Ureter (tissue), 1 donor: ENCODE measurements at regions not wholly inside any gene's neighbourhood (a gene's known extent, or its start where the extent isn't known, plus 50 kb on each side); places are given as distances from the start of the nearest gene placed in this dataset.

Experiments used
- DNase-seq: peaks from one replicate; pipeline ENCODE4 v3.0.0-alpha.2; 2020; ENCODE audit warnings: low spot score
- donor health status: DM: yes; HTN: yes; CAD: no.

DNA sequence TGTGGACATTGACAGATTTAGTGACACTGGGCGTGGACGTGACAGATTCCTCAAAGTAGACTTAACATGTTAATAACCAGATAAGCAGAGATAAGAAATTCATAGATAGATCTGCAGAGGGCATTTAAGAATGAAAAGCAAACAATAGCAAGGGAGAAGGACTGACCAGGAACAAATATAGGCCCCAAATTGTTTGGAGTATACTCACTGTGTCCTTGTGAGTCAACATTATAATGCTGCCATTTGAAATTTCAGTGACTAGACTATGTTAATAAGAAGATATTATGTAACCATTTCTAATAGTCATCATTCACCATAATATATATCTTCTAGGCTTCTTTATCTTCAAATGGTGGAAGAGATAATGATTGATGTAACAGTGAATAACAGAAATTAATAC lies 78.1 kb upstream of the SLC38A11 start:
- DNase-seq, result no peak

DNA sequence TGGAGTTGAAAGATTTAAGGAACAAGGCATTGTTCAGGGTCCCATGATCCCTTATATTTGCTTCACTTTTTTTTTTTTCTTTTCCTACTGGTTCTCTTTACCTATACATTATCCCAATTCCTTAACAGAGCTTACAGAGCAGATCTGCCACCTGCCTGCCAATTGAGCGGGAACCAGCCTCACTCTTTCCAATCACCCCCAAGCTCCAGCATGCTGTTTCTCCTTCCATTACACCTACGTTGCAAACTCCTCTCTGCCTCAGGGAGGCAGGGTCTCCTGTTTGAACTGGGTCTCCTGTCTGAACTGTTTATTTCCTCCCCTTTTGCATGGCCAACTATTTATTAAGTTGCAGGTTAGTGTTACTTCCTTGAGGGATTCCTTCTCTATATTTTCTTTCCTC lies 77.2 kb upstream of the SLC38A11 start:
- no peak for DNase-seq

DNA sequence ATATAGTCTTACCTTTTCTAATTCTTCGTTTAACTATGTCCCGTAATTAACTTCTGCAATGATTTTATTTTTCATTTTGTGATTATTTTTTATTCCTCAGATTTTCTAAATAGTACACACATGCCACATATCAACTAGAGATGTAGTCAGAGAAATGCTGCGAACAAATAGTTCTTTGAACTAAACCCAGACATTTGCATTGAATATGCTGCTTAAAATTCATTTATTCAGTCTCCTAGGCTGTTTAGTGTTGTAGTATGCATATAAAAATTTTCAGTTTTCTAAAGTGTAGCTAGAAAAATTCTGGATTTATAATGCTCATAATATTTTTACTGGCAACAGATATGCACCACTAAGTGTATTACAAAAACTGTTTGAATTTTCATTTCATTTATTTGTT lies 68.9 kb upstream of the SLC38A11 start:
- DNase-seq, result no peak

DNA sequence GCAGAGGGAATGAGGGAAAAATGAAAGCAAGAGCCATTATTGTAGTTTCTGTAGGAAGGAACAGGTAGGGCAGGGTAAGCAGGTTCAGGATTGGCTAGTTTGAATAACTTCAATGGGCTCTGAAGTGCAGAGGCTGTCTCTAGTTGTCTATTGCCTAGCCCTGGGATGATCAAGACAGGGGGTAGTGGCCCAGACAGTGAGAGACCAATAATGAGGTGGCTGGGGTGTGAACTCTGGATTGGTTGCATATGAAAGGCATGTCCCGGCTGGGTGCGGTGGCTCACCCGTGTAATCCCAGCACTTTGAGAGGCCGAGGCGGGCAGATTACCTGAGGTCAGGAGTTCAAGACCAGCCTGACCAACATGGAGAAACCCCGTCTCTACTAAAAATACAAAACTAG lies 67.5 kb upstream of the SLC38A11 start:
- DNase-seq, result no peak

DNA sequence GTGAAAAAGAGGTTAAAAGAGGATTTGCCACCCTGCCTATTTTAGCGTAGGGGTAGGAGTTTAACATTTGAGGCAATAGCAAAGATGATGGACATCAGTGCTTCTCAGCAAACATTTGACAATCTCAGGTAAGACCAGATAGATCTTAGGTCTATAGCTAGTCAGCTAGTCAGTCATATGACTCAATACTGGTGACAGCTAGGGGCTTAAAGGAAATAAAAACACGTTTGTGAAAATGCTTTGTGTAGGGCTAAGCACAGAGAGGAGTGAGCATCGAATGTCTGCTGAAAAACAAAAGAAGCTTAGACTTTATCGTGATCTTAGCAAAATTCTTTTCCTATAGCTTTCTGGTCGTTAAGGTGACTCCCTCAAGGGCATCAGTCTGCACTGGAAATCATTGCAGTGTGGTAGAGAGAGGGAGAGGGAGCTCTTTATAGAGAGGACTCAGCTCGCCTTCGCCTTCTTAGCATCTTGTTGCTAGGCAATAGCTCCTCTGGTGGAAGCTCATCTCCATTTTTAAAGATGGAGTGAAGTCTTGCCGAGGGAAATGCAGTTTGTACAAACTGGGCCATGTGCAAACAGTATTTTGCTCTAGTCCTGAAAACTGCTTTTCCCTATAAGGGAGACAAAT lies 62.8 kb upstream of the SLC38A11 start:
- DNase-seq, result no peak

DNA sequence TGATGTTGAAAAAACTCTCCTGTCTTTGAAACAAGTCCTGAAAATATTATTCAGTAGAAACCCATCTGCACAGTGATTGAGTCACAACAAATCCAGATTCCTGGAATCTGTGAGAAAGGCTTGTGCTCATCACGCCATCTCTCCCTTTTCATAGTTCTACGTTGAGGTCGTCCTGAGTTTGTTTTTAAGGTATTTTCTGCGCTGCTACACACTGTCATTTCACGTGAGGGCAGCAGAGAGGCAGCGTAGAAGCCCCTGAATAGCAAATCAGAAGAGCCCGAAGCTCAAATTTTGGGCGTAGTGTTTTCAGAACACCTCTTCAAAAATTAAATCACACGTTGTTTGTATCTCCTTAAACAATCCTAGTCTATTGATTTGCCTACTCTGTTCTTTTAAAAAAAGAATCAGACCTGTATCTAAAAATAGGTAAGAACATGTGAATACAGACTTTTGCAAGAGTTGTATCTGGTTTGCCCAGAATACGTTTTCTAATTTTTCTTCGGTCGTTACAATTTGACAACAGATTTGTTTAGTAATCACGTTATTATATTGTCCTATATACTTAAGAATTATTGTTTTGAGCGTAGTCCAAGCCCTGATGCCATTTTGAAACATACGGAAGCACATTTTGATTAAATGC lies 61.6 kb upstream of the SLC38A11 start:
- no peak for DNase-seq

DNA sequence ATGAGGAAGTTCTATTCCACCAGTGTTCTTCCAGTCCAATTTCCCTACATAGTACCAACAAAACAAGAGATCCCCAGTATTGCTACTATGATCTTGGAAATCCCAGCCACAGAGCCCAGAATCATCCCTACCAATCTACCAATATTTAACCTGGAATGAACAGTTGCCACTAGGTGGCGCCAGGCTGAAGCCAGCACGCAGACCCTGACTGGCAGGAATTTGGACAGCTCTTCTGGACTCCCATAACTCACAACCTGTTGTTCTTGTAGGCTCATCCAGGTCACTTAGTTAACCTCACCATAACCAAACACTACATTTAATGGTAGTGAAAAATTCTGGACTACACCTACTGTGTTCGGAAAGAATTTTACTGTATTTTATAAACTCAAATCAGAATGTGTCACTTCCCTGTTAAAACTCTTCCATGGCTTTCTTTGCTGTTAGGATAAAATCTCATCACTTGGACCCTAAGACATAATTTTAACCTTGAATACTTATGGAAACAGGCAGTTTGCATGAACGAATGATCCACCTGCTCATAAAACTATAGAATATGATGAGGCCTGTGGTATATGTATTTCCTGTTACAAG lies 59.8 kb upstream of the SLC38A11 start:
- DNase-seq, result peak; percentile 59

DNA sequence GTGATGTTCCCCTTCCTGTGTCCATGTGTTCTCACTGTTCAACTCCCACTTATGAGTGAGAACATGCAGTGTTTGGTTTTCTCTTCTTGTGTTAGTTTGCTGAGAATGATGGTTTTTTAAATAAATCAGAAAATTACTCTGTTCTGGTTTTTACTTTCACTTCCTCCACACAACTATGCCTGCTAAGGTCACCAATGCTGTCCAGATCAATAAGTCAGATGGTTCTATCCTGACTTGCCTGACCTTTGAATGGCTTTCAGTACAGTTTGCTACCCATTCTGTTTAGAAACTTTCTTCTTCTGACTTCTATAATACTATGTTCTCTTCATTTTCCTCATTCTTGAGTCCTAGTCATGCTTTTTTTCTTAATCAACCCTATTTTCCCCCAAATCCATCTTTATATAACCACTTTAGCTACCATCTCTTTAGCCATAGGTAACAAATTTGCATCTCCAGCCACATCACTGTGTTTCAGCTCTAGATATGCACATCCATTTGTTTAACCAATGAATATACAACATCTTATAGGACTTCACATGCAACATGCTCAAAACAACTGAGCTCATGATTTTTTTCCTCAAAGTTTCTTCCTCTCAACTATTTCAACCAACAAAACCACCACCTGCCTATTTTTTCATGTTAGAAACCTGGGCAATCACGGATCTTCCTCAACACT lies 58.8 kb upstream of the SLC38A11 start:
- no peak for DNase-seq

DNA sequence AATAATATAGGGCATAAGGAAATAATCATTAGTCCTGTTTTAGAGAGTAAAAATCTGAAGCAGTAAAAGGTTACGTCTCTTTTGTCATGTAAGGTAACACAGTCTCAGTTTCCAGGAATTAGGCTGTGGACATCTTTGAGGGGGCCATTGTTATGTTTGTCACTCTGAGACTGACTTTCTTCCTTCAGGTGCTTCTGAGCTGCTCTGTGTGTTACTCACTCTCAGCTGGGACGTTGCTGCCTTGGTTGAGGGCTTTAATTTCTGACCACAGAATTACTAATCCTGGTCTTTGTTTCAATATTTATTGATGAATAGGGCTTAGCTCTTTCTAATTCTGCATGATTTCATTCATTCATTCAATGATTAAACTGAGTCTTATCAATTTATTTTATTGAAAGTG lies 55.9 kb upstream of the SLC38A11 start:
- DNase-seq, result no peak

DNA sequence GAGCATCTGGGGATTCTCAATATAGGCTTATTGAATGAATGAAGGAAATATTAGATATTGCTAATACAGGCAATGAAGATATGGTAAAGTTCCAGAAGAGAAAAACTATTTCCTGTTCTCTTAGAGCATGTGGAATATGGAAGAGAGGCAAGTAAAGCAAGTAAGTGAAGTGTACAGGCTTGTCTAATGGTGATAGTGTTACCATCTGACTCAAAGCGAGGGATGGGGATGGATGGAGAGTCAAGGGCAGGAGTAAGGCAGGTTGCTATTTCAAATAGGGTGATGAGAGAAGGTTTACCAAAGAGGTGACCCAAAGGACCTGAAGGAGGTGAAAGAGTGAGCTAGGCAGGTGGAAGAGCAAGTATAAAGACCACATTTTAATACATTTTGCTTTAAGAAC lies 55.2 kb upstream of the SLC38A11 start:
- no peak for DNase-seq

DNA sequence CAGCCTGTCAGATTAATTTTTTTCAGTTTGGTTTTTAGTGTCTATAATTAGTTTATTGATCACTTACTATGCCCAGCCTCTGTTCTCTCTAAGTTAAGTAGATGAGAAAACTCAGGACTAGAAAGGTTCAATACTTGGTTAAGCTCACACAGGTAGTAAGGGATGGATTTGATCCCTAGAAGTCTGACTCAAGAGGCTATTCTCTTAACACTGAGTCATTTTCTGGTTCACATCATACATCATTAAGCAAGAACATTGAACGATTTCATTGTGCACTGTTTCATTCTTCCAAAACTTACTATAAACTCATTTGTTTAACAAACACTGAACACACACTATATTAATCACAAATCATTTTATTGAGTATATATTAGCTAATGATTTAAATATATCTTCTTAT lies 54.1 kb upstream of the SLC38A11 start:
- DNase-seq, result no peak

DNA sequence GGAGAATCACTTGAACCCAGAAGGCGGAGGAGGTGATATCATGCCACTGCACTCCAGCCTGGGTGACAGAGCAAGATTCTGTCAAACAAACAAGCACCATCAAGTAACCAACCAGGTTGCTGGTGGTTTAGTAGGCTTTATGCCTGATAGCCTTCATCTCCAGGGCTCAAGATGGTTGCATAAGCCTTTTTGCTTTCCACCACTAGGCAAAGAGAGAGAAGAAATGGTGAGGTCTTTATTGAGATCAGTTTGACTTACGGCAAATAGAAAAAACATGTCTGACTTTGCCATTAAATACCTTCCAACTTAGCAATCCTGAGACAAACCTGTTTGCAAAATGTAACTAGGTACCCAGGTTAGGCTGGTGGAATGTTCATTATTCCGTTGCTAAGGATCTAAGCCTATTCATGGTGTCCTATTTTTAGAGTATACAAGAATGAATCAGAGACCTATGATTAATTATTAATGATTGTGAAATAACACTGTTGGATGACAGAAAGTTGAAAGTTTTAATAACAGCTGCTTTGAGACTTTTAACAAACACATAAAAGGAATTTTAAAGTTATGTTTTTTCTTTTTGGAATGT lies 53.5 kb upstream of the SLC38A11 start:
- no peak for DNase-seq

DNA sequence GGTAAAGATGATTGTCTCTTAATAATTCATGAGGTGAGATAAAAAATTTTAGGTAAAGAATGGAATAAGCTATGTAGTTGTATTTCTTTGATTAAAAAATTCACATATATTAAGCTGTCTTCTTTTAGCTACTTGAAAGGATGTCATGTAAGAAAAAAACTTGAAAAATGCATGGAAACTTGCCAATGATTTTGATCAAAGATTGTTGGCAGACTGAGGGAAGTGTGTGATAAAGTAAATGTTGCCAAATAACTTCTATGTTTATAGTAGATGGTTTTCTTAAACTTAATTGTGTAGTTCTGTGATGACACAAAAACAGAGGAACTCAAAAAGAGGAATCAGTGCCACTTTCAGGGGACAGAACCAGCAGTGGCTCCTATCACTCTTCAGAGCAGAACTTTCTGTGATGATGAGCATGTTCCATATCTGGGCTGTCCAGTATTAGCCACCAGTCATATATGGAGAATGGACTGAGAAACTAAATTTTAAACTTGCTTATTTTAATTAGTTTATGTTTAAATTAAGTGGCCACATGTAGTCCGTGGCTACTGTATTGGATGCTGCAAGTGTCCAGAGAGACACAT lies 51.9 kb upstream of the SLC38A11 start:
- no peak for DNase-seq
